ENCODE measurements at regions not wholly inside any gene's neighbourhood (a gene's known extent, or its start where the extent isn't known, plus 50 kb on each side); places are given as distances from the start of the nearest gene placed in this dataset.
"Not testable (repeated sequence)": the region's sequence is repeated elsewhere in the genome, so short reads cannot be mapped to it uniquely, and the experiment has no call there.

DNA sequence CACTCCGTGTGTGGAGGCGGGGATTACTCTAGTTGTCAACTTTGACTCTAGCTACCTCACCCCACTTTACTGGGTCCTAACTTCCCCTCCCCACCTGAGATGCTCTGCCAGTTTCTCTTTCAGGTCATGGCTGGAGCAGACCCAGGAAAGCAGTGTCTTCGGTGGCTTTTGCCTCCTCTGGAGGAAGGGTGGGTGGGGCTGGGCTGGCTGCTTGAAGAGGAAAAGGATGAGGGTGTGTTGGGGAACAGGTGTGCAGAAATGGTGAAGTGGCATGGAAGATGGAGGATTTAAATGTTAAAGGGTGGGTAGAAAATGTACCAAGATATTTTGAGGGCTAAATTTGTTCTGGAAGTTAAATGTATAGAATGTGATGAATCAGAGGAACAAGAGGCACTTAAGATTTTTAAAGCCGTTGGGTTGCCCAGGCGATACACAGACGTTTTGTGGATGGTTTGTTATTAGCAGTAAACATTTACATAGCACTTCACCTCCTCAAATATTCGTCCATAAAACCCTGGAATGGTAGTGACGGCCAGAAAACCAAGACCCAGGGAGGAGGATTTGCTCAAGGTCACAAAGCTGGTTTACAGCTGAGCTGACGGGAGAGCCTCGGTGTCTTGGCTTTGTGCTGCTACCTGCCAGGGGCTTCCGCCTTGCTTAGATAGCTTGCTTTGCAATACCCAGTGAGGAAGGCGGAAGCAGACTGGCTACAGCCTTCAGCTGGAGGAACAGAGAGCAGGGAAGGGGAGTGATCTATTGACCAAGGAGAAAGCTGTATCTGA is 72.2 kb upstream of the PRMT8 start:
- no peak for DNase-seq (ENCODE audit: low read depth)
- TF ChIP-seq CTCF (IDR thresholded peaks at IDR 0.05; ENCODE audit: insufficient read depth, low read length) = no peak

DNA sequence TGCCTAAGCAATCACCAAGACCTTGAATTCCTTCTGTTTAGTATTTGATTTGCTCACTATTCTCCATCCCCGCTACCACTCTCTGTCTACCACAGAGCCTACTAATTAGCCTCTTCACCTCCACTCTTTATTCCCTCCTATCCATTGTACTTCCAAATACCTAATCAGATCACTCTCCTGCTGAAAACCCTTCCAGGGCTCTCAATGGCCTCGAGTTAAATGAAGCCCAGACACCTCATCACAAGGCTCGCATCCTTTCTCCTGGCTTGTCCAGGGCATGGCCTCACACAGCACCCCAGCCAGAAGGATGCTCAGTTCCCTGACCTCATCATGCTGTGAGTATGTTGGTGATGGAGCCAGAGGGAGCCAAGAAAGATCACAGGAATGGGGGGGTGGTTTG is 71.4 kb upstream of the PRMT8 start:
- no peak for TF ChIP-seq CTCF (IDR thresholded peaks at IDR 0.05; ENCODE audit: insufficient read depth, low read length)
- no peak for DNase-seq (ENCODE audit: low read depth)
- no peak overlapping the region for H3K4me3 ChIP-seq (ENCODE audit: low read depth, low read length)

More for the DNA sequence above, 72.2 kb upstream of the PRMT8 start:
- no peak overlapping the region for H3K4me3 ChIP-seq (ENCODE audit: low read depth, low read length)

DNA sequence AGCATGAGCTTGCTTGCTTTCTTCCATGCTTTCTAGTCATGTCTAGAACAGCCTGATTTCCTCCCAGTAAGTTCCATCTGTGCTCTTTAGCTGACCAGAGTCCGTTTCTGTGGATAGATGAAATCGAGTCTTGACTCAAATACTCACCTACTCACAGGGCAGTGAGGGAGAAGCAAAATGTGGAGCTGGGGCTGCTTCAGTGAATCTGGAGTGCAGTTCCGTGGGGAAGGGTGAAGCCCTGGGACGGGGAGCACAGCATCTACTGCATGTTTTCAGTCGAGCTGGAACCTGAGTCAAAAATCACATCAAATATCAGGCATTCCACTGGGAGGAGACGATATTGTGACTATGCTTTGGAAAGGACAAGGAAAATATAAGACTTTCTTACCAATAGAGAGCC is 70.3 kb upstream of the PRMT8 start:
- DNase-seq (ENCODE audit: low read depth) = no peak
- no peak overlapping the region for H3K4me3 ChIP-seq (ENCODE audit: low read depth, low read length)
- no peak for TF ChIP-seq CTCF (IDR thresholded peaks at IDR 0.05; ENCODE audit: insufficient read depth, low read length)

DNA sequence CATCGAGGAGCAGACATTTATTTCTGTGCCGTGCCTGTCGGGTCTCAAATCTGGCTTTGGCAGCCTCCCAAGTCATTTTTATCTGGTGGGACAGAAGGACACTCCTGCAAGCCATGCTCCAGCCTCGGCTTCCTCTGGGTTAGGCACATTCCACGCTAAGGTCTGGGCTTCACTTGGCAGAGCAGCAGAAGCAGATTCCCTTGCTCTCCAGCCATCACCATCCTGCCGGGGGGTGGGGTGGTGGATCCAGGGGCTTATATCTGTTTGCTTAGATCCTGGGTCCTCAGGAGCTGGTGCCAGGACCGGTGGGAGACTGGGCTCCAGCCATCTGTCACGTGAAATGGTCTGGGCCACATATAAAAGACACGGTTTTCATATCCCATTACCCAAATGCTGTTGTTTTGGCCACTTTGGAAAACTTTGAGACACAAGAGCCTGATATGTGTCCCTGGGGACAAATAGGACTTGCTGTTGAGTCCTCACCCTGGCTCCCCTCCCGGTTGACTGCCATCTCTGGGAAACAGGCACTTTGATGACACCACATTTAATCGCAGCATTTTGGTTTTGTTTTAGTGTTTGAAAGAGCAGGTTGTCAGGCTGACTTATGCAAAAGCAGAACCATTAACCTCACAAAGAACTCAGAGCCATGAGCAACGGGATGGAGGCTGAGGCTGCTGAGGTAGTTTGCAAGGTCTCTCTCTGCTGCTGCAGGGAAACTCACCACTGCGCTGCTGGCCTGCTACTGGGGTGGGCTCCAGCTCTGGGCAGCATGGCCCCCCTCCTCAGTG is 69.6 kb upstream of the PRMT8 start:
- no peak overlapping the region for H3K4me3 ChIP-seq (ENCODE audit: low read depth, low read length)
- TF ChIP-seq CTCF (IDR thresholded peaks at IDR 0.05; ENCODE audit: insufficient read depth, low read length) = no peak
- no peak for DNase-seq (ENCODE audit: low read depth)

GRCh38 chr12:3424796-3425195 is 66.2 kb upstream of the PRMT8 start:
- DNase-seq (ENCODE audit: low read depth); H3K4me3 ChIP-seq (ENCODE audit: low read depth, low read length): not testable (repeated sequence)

DNA sequence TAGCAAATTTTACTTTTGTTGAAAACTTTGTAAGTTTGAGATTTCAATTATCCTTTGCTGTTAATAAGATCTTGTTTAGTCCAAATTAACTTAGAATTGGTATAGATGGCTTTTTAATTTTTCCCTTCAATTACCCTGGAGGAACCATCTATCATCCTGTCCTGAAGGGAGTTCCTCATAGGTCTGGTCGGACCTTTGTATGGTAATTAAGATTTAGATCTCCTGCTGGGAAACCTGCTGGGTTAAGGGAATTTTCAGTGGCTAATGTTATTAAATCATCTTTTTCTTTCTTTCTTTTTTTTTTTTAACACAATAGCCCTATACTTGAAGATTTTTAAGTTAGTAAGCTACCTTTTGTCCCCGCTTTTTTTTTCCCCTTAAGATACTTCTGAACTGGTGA is 63.0 kb upstream of the PRMT8 start:
- DNase-seq (ENCODE audit: low read depth) = no peak
- TF ChIP-seq CTCF (IDR thresholded peaks at IDR 0.05; ENCODE audit: insufficient read depth, low read length) = no peak
- H3K4me3 ChIP-seq (ENCODE audit: low read depth, low read length) = no peak overlapping the region

GRCh38 chr12:3428631-3429030 is 62.4 kb upstream of the PRMT8 start:
- no peak for DNase-seq (ENCODE audit: low read depth)
- no peak overlapping the region for H3K4me3 ChIP-seq (ENCODE audit: low read depth, low read length)
- TF ChIP-seq CTCF (IDR thresholded peaks at IDR 0.05; ENCODE audit: insufficient read depth, low read length) = no peak

DNA sequence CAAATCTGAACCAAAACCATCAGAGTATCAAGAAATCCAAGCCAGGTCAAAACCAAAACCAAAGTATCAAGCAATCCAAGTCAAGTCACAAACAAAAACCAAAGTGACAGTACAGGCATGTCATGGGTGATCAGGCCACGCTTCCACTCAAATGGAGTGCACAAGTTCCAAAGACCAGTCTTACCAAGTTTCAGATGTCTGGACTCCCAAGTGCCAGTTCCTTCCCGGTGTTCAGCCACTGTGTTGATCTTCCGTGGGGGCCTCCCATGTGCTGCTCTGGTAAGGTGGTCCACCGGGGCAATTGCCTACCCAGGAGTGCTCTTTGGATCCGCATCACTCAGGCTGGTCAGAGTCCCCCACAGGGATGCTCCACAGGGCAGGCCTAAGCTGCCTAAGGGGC is 61.5 kb upstream of the PRMT8 start:
- H3K4me3 ChIP-seq (ENCODE audit: low read depth, low read length); DNase-seq (ENCODE audit: low read depth): not testable (repeated sequence)
